GM10266 (cell line): ENCODE measurements at regions not wholly inside any gene's neighbourhood (a gene's known extent, or its start where the extent isn't known, plus 50 kb on each side); places are given as distances from the start of the nearest gene placed in this dataset.

Experiments
- DNase-seq: peaks from one replicate; pipeline ENCODE4 v3.0.0; 2012; ENCODE audit errors: extremely low spot score
- TF ChIP-seq, protein P1 (sequence below): IDR thresholded peaks from 2 replicates; pipeline ENCODE4 v1.5.1; 2012; ENCODE audit warnings: mild to moderate bottlenecking, low read depth; ENCODE audit not compliant: control insufficient read depth, insufficient read depth; ENCODE audit errors: missing control alignments

DNA sequence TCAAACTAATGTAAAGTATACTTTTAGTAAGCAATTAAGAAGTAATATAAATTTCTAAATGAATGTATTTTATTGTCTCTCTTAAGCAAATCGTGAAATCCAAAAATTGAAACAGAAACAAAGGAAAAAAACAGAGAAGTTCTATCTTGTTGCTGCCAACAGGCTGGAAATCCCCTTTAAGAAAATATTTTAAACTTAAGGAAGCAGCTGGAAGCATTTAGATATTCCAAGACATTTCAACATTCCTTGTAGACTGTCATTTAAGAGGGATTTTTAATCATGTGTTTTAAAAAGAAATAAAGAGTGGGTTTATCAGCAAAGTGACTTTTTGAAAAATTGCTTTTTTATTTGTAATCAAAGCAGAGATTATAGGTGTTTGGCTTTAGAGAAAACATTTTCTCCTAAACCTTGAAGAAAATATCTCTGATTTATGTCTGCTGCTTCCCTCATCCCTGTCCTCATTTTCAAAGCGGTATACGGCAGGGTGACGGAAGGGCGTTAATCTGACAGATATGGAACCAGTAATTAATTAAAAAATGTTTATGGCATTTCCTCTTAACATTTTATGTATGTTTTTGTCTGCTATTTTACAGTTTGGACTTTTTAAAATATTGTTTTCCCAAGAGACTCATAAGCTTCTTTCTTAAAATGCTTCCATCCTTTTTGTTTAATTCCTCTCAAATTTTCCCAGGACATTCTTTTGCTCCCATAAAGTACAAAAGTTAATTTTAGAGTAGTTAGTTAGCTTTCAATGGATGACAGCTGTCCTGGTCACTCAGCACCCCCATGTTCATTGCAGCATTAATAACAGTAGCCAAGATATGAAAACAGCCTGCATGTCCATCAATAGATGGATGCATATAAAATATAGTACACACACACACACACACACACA lies 245.6 kb downstream of the LURAP1L start:
- TF ChIP-seq, protein P1, sequence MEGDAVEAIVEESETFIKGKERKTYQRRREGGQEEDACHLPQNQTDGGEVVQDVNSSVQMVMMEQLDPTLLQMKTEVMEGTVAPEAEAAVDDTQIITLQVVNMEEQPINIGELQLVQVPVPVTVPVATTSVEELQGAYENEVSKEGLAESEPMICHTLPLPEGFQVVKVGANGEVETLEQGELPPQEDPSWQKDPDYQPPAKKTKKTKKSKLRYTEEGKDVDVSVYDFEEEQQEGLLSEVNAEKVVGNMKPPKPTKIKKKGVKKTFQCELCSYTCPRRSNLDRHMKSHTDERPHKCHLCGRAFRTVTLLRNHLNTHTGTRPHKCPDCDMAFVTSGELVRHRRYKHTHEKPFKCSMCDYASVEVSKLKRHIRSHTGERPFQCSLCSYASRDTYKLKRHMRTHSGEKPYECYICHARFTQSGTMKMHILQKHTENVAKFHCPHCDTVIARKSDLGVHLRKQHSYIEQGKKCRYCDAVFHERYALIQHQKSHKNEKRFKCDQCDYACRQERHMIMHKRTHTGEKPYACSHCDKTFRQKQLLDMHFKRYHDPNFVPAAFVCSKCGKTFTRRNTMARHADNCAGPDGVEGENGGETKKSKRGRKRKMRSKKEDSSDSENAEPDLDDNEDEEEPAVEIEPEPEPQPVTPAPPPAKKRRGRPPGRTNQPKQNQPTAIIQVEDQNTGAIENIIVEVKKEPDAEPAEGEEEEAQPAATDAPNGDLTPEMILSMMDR, result no peak
- DNase-seq, result no peak

DNA sequence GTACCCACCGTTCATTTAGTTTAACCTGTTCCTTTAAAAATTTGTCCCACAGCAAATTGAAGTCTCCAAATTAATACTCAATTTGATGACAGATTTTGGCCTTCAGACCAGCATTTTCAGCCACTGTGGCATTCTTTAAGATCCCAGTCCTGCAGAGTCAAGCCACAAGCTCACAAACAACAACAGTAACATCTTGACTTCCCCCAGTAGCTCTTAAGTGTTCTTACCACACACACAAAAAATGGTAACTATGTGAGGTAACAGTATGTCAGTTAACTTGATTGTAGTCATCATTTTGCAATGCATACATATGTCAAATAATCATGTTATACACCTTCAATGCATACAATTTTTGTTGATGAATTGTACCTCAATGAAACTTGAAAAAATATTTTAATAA lies 247.9 kb downstream of the LURAP1L start:
- TF ChIP-seq, protein P1, result no peak
- DNase-seq, result no peak

DNA sequence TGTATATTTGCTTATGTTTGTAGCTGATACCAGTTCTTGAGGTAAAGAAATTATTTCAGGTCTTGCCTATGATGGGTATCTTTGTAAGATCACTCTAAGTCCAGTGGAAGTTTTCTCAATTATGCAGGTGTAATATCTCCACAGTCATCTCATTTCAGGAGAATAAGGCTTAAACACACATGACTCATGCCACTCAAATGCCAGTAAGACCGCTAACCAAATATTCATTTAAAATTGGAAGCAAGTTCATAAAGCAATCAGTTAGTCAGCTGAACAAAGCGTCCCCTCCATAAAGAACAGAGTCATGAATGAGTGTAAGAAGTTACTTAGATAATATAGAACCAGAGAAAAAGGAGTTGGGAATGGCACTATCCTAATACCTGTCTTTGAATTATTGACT lies 248.7 kb downstream of the LURAP1L start:
- TF ChIP-seq, protein P1, result no peak
- DNase-seq, result no peak

DNA sequence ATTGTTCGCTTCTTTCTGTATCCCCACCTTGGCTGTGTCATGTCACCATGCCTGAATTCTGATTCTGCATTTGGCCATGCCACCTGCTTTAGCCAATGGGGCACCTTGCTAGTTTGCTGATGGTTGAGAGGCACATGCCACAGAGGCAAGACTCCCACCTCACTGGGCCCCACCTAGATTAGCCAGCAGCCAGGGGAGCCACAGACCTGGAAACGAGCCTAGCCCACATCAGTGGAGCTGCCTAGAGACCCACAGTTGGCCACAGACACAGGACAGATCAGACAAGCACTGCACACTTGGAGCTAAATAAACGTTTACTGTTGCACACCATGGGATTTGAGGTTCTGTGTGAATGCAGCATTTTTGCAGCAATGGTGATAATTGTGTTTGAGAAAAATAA lies 252.1 kb downstream of the LURAP1L start:
- TF ChIP-seq, protein P1, result no peak
- no peak for DNase-seq

DNA sequence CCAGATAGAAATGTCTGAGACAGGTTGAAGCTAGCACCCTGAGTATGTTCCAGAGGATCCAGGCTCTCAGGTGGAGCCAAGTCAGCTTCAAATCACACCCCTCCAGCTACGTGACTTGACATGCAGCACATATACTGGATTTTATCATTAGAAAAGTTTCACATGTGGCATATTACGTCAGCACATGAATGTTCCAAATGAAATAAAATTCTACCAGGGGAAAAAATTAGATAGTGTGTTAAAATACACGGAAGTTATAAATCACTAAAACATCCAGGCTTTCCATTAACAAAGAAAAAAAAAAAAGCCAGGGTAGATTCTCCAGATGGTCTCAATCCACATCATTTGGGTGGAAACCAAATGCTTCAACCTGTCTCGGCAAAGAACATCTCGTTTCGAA lies 251.6 kb downstream of the MPDZ start:
- TF ChIP-seq, protein P1, result no peak
- DNase-seq, result no peak

- TF ChIP-seq, protein P1, result no peak
- DNase-seq, result no peak
These were observed 246.9 kb downstream of the MPDZ start for GRCh38 chr9:13032585-13032984.

GRCh38 chr9:13033959-13034693 lies 245.4 kb downstream of the MPDZ start:
- TF ChIP-seq, protein P1, result peak; percentile 65
- DNase-seq, result peak; percentile 70
